ENCODE measurements at regions not wholly inside any gene's neighbourhood (a gene's known extent, or its start where the extent isn't known, plus 50 kb on each side); places are given as distances from the start of the nearest gene placed in this dataset.

DNA sequence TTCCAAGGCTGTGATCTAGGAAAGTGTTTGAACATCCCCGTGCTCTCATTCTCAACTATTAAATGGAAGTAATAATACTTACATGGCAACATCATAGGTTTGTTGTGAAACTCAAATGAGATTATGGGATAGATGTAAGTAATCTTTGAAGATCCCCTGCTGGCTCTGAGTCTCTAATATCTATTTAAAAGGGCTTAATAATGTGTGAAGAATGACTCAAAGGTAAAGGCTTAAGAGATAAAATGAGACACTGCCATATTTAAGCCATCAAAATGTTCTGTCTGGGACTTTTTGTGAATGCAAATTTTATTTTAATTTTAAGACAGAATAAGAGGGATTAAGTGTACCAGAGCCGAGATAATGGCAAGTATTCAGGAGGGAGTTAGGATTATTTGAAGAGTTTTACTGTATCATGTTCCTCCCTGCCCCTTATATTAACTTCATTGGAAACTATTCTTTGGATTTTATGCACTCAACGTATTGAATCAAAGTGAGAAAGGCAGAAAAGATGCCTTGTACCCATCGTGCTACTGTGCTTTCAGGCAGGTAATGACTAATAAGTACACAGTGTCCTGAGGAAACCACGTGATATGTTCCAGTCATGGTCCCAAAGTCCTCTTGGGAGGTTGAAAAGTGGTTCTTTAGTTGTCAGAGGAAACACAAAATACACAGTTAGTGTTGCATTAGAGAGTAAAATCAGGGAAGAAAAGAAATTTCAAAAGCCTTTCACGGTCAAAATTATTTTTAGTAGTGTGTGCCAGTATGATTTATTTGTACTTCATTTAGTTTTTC is 192.4 kb downstream of the RBM46 start:
- no peak overlapping the region for H2AFZ ChIP-seq (ENCODE audit: low read length)
- TF ChIP-seq, protein P1, sequence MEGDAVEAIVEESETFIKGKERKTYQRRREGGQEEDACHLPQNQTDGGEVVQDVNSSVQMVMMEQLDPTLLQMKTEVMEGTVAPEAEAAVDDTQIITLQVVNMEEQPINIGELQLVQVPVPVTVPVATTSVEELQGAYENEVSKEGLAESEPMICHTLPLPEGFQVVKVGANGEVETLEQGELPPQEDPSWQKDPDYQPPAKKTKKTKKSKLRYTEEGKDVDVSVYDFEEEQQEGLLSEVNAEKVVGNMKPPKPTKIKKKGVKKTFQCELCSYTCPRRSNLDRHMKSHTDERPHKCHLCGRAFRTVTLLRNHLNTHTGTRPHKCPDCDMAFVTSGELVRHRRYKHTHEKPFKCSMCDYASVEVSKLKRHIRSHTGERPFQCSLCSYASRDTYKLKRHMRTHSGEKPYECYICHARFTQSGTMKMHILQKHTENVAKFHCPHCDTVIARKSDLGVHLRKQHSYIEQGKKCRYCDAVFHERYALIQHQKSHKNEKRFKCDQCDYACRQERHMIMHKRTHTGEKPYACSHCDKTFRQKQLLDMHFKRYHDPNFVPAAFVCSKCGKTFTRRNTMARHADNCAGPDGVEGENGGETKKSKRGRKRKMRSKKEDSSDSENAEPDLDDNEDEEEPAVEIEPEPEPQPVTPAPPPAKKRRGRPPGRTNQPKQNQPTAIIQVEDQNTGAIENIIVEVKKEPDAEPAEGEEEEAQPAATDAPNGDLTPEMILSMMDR (conservative IDR thresholded peaks at IDR 0.05; ENCODE audit: low read length) = no peak
- no peak for TF ChIP-seq EZH2phosphoT487 (IDR thresholded peaks at IDR 0.05; ENCODE audit: borderline replicate concordance)
- H3K27me3 ChIP-seq (ENCODE audit: insufficient read depth, low read length, poor library complexity, severe bottlenecking) = no peaks in the 10 kb centered on the region

DNA sequence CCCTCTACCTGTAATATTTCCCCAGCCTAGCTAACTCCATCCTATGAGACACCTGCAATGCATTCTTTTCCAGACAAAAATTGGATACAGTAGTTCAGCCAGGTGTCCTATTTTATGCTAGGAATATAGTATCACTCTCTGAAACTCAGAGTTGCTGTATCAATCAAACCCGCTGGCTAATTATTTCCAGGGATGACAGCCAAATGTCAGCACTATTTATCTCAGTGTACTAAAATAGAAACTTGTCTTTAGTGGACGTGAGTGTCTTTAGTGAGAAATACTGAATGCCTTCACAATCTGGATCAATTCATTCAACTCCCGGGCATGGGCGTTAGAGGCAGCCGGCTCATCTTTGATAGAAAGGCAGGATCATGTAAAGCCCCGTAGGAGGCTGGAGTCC is 196.2 kb downstream of the RBM46 start:
- no peaks in the 10 kb centered on the region for H4K20me1 ChIP-seq (ENCODE audit: insufficient read depth, low read length, poor library complexity, severe bottlenecking)
- no peaks in the 10 kb centered on the region for H3K9me2 ChIP-seq (replicated peaks; ENCODE audit: low read depth, low read length)
- TF ChIP-seq, protein P1 (conservative IDR thresholded peaks at IDR 0.05; ENCODE audit: low read length) = no peak
- no peak for TF ChIP-seq EZH2phosphoT487 (IDR thresholded peaks at IDR 0.05; ENCODE audit: borderline replicate concordance)
- no peak overlapping the region for H2AFZ ChIP-seq (ENCODE audit: low read length)
- H3K4me3 ChIP-seq (ENCODE audit: low read length, poor library complexity, severe bottlenecking) = no peak overlapping the region
- no peaks in the 10 kb centered on the region for H3F3A ChIP-seq (ENCODE audit: low read depth)
- H3K9me3 ChIP-seq (ENCODE audit: insufficient read depth, low read depth, low read length) = no peaks in the 10 kb centered on the region
- H3K36me3 ChIP-seq (ENCODE audit: insufficient read depth, low read length) = no peaks in the 10 kb centered on the region
- H3K4me2 ChIP-seq (ENCODE audit: low read depth, low read length, poor library complexity, severe bottlenecking) = no peak overlapping the region
- H3K79me2 ChIP-seq (ENCODE audit: insufficient read depth, low read length) = no peaks in the 10 kb centered on the region
- H3K27me3 ChIP-seq (ENCODE audit: insufficient read depth, low read length, poor library complexity, severe bottlenecking) = no peaks in the 10 kb centered on the region
- no peak overlapping the region for H3K9ac ChIP-seq (ENCODE audit: low read depth, low read length, poor library complexity, severe bottlenecking)
- no peaks in the 10 kb centered on the region for H3K4me1 ChIP-seq (ENCODE audit: insufficient read depth, low read length, poor library complexity, severe bottlenecking)

More for the DNA sequence above, 192.4 kb downstream of the RBM46 start:
- Histone ChIP-seq H3K9me3 (ENCODE audit: insufficient read depth, low read depth, low read length) (no peaks in the 10 kb centered on the region), H3K4me3 (ENCODE audit: low read length, poor library complexity, severe bottlenecking) (no peak overlapping the region), H3K79me2 (ENCODE audit: insufficient read depth, low read length) (no peaks in the 10 kb centered on the region), H3K4me2 (ENCODE audit: low read depth, low read length, poor library complexity, severe bottlenecking) (no peak overlapping the region), H4K20me1 (ENCODE audit: insufficient read depth, low read length, poor library complexity, severe bottlenecking) (no peaks in the 10 kb centered on the region), H3K9me2 (replicated peaks; ENCODE audit: low read depth, low read length) (no peaks in the 10 kb centered on the region), H3F3A (ENCODE audit: low read depth) (no peaks in the 10 kb centered on the region), H3K9ac (ENCODE audit: low read depth, low read length, poor library complexity, severe bottlenecking) (no peak overlapping the region), H3K4me1 (ENCODE audit: insufficient read depth, low read length, poor library complexity, severe bottlenecking) (no peaks in the 10 kb centered on the region), H3K36me3 (ENCODE audit: insufficient read depth, low read length) (no peaks in the 10 kb centered on the region)

DNA sequence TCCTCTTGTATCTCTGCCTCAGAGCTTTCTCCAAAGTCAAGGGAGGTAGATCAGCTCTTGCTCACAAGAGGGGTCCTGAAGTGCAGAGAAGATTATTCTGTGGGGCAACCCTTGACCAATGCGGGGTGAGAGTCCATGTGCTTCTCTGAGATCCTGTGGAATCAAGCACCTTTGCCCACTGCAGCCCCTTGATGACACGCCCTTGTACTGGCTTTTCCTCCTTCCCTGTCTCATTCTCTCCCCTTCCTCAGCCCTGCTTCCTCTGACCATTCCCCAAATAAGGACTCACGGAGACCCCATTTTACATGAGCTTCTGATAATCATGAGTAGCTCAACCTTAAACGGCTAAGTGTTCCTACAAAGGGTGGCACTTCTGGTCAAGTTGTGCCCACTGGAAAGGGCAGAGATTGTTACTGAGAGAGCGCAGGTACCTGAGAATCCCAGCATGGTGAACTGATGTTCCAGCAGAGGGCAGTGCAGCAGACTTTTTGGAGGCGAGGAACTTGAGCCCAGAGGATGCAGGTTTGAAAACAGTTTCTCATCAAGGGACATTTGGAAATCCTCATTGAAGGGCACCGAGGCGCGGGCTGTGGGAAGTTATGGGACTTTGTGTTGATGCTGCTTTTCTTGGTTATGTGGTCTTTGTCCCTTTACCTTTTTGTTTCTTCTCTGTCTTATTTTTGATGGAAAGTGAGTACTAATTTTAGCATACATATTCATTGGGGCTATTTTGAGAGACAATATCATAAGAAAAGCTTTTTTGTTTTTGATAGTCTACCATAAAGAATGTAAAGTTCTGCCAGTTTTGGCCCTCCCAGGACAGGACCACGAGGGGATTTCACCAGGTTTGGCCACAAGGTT is 201.3 kb downstream of the RBM46 start:
- TF ChIP-seq, protein P1 (conservative IDR thresholded peaks at IDR 0.05; ENCODE audit: low read length) = peak; percentile 86
- no peak for TF ChIP-seq EZH2phosphoT487 (IDR thresholded peaks at IDR 0.05; ENCODE audit: borderline replicate concordance)
- H3K4me1 ChIP-seq (ENCODE audit: insufficient read depth, low read length, poor library complexity, severe bottlenecking) = no peaks in the 10 kb centered on the region
- H3K4me2 ChIP-seq (ENCODE audit: low read depth, low read length, poor library complexity, severe bottlenecking) = no peak overlapping the region
- no peaks in the 10 kb centered on the region for H4K20me1 ChIP-seq (ENCODE audit: insufficient read depth, low read length, poor library complexity, severe bottlenecking)
- H3K4me3 ChIP-seq (ENCODE audit: low read length, poor library complexity, severe bottlenecking) = no peak overlapping the region
- H3K9me2 ChIP-seq (replicated peaks; ENCODE audit: low read depth, low read length) = no peaks in the 10 kb centered on the region
- H3K9me3 ChIP-seq (ENCODE audit: insufficient read depth, low read depth, low read length) = no peaks in the 10 kb centered on the region
- no peaks in the 10 kb centered on the region for H3K79me2 ChIP-seq (ENCODE audit: insufficient read depth, low read length)
- no peaks in the 10 kb centered on the region for H3K27me3 ChIP-seq (ENCODE audit: insufficient read depth, low read length, poor library complexity, severe bottlenecking)
- H2AFZ ChIP-seq (ENCODE audit: low read length) = no peak overlapping the region
- no peaks in the 10 kb centered on the region for H3K36me3 ChIP-seq (ENCODE audit: insufficient read depth, low read length)
- H3K9ac ChIP-seq (ENCODE audit: low read depth, low read length, poor library complexity, severe bottlenecking) = no peak overlapping the region
- no peaks in the 10 kb centered on the region for H3F3A ChIP-seq (ENCODE audit: low read depth)

Measured in Loucy (cell line).